NCI-H1092 treated with DMSO at 0.1 percent for 48 hours (cell line): ENCODE measurements at regions not wholly inside any gene's neighbourhood (a gene's known extent, or its start where the extent isn't known, plus 50 kb on each side); places are given as distances from the start of the nearest gene placed in this dataset.

ENCODE experiments used
- DNase-seq: peaks from one replicate; lab custom pipeline; 2025; lab: John Stamatoyannopoulos, UW

DNA sequence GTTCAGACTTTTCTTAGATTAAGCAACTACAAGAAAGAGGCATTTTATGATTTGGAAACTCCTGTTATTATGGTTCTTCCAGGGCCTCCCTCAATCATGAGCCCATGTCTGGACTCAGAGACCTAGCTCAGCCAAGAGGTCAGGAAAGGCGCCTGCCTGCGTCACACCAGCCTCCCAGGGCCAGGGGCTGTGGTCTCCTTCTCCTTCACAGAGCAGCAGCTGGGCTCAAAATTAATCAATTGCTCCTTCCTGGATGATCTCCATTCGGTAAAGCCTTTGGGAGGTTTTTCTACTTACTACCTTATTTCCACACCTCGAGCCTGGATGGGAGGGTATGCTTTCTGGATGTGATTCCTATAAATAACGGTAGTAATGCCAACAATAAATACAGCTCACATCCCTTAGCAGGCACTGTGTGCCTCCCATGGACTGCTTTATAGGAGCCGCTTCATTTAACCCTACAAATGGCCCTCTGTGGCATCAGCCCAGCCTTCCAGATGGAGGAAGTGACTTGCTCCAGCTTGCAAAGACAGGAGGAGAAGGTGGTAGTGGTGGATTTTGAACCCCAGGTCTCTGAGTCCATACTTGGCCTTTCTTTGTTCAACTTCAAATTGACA lies 1445.6 kb downstream of the TBC1D22A start:
- no peak for DNase-seq

DNA sequence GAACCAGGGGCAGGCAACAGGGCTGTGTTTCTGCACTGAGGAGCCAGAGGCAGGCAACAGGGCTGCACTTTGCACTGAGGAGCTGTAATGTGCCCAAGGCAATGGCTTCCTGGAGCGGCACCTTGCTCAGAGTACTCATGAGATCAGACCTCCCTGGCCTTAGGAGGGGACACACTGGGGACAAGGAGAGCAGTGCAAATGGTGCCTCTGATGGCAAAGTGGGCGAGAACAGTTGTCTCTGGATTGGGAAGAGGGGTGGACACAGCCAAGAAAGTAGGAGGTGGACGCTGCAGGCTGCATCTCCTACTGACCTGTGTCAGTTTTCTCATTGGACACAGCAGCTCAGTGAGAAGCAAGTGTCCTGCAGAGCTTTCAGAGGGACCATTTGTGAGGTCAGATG lies 1443.3 kb downstream of the TBC1D22A start:
- DNase-seq = no peak

DNA sequence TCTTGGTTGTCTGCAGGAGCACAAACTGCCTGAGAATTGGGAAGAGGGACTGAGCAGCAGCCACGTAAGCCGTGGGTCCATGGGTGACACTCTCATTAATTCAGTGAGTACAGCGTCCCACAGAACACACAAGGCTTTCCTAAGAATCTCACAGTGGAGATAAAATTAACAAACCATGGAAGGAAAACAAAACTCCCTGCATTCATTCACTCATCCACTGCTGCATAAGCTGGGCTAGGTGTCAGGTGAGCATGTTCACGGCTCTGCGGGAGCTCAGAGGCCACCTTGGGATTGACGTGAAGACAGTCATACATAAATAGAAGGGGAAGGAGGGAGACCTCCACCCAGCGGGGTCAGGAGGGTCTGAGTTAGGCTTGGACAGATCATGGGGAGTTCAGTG lies 1442.7 kb downstream of the TBC1D22A start:
- DNase-seq = no peak

- no peak for DNase-seq
Observed at GRCh38 chr22:48204296-48204695, 1441.8 kb downstream of the TBC1D22A start.

DNA sequence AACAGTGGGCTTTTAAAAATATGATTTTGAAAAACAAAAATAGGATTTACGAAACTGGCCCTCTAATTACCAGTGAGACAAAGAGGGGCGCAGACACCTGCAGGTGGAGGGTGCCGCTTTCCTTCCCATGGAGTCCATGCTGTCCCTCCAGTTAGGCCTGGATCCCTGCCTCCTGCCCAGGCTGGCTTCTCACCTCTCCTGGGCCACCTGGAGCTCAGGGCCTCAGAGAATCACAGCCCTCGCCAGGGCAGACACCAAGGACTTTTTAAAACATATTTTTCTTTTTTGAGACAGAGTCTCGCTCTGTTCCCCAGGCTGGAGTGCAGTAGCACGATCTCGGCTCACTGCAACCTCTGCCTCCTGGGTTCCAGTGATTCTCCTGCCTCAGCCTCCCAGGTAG lies 1437.2 kb downstream of the TBC1D22A start:
- DNase-seq = no peak

GRCh38 chr22:48198489-48199459 lies 1436.3 kb downstream of the TBC1D22A start:
- no peak for DNase-seq

DNA sequence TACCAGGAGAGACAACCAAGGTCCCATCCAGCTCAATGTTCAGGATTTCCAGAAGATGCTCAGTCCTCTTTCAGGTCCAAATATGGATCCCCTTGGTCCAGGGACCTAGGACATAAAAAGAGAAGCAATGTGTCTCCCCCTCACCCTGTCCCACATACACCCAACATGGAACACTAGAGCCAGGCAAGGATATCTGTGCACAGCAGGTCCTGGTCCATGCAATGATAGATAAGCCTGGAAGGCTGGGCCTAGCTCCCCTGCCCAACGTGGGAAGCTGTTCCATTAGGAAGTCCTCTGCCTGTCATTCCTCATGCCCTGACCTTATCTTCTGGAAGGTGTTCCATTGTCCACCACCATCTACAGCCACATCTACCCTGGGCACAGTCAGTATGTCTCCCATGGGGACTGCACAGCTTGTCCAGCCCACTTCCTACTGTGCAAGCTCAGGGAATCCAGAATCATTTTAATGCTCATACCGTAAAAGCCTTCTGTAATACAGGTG lies 1434.8 kb downstream of the TBC1D22A start:
- no peak for DNase-seq

- no peak for DNase-seq
Observed at GRCh38 chr22:48192920-48193319, 1430.5 kb downstream of the TBC1D22A start.

GRCh38 chr22:48192071-48192470 lies 1429.6 kb downstream of the TBC1D22A start:
- DNase-seq = no peak

DNA sequence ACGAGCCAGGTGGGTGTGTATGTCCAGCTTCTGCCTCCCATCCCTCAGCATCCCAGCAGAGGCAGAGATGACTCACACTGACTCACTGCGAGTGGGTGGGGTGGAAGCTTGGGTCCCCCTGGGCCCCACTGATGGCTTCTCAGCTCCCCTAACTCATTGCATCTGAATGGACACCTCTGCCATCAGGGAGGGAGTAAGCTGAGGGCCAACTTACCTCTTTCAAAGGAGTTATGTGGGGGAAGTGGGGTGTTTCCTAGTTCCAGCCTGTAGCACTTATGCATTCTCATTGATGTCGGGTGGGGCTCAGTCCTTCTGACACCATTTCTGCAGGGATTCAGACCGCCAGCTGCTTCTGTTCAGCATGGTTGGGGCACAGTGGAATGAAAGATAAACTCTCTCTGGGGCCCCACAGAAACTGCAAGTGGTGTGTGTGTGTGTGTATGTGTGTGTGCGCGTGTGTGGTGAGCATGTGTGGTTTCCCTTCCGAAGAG lies 1425.8 kb downstream of the TBC1D22A start:
- DNase-seq = no peak

DNA sequence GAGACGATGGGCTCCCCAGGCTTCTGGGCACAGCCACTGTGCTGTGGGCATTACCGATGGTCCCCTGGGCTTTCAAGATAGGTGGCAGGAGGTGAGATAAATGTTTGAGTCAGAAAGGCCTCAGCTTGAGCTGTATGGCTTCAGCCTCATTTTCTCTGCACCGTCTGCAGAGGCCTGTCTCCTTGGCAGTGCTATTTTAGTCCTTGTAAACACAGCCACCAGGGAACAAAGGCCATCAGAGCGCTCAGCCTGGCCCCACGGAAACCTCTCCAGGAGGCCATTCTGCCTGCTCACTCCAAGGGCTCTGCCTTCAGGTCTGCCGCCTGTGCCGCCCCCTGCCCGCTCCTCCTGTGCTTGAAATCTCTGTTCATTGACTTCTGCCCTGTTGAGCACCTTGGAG lies 1424.9 kb downstream of the TBC1D22A start:
- no peak for DNase-seq

- DNase-seq = no peak
Observed at GRCh38 chr22:48186146-48186790, 1423.8 kb downstream of the TBC1D22A start.

- DNase-seq = no peak
Observed at GRCh38 chr22:48185071-48186055, 1422.9 kb downstream of the TBC1D22A start.

DNA sequence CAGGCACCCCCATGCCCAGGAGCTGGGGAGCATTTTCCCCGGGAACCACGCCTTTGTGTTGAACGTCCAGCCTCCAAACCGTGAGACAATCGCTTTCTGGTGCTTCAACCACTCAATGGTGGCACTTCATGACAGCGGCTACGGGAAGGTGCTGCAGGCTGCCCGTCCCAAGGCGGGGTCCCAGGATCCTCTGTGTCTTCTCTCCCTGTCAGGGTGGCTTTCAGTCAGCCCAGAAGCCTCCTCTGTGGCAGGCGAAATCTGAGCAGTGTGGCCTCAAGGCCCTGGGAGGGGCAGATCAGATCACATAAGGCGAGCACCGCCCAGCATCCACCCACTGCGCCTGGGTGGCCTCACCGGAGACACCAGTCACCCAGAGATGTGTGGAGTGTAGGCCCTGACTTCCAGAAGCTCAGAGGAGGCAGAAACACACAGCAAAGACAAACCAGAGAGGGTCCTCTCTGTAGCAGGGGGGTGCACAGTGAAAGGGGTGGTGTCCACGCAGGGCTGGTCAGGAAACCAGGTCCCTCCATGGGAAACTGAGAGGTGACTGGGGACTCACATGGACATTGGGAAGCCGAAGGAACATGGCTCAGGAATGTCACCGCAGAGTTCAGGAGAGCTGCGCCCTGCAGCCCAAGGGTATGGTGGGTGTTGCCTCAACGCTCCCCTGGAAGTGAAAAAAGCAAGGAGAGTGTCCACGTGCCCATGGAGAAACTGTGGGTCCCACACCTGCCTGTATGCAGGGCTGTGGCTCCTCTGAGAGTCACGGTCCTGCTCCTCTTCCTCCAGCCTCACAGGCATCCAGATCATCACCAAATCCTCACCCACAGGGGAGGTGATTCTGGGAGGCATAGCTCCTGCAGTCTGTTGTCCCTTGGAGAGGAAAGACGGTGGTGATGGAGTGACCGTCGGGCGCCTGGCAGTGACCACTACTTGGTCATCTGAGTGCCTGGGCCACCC lies 1420.7 kb downstream of the TBC1D22A start:
- DNase-seq = no peak

DNA sequence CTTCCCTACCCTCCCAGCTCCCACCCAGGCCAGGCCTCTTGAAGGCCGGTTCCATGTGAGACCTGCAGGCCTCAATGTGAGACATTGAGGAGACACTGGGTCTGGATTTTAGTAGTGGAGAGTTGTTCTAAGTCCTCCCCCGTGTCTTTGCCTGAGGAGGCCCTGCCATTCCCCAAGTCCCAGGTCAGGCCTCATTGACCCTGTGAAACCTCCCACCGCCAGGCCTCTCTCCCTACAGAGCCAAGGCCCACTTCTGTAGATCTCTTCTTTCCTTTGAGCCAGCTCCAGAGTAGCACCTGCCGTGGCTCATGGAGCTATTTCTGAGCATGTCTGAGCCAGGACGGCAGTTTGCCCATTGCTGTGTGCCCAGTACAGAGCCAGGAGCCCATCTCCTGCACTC lies 1419.6 kb downstream of the TBC1D22A start:
- no peak for DNase-seq

- DNase-seq = no peak
Observed at GRCh38 chr22:48181263-48181955, 1419.0 kb downstream of the TBC1D22A start.

DNA sequence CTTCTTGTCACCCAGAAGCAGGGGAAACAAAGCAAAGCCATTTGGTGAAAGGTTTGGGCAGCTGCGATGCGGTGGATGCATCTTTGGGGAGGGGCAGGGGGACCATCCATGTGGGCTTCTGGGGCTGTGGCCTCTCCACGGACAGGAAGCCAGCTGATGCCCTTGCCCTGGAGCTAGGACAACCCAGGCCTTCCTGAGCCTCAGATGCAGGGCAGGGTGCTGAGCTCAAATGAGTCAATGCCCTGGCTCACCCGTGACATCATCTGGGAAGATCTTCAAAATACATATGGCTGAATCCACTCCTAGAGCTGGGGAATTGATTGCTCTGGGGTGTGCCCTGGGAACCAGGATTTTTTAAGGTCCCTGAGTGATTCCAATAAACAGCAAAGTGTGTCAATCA lies 1418.2 kb downstream of the TBC1D22A start:
- DNase-seq = no peak

GRCh38 chr22:48179571-48180546 lies 1417.4 kb downstream of the TBC1D22A start:
- DNase-seq = no peak
